Esophagus muscularis mucosa (tissue), 4 donors: ENCODE measurements at regions not wholly inside any gene's neighbourhood (a gene's known extent, or its start where the extent isn't known, plus 50 kb on each side); places are given as distances from the start of the nearest gene placed in this dataset.

Source experiments
- DNase-seq: peaks from one replicate; pipeline ENCODE4 v3.0.0-alpha.2; 2017; ENCODE audit errors: extremely low spot score
- H3K27ac ChIP-seq, 4 donors: fragments of 200-600 bp; sonication (generic); replicated peaks in 1 of 4; 1 replicate in 3 of 4; 2 replicates in 1 of 4; pipeline ENCODE4 v1.5.1; 2016 to 2019; ENCODE audit warnings: mild to moderate bottlenecking in 1 of 4
- H3K27me3 ChIP-seq, 4 donors: fragments of 200-600 bp; sonication (generic); one replicate each; pipeline versions ENCODE4 v1.5.1 to v1.6.0; 2016 to 2019
- H3K36me3 ChIP-seq, 4 donors: fragments of 200-600 bp; sonication (generic); one replicate each; pipeline ENCODE4 v1.5.1; 2016 to 2019
- H3K4me1 ChIP-seq, 4 donors: fragments of 200-600 bp; sonication (generic); one replicate each; pipeline ENCODE4 v1.5.1; 2016 to 2019
- H3K4me3 ChIP-seq, 4 donors: fragments of 200-600 bp; sonication (generic); 1 replicate in 2 of 4; 2 replicates in 2 of 4; pipeline ENCODE4 v1.5.1; 2016 to 2019; ENCODE audit warnings: mild to moderate bottlenecking in 4 of 4, moderate library complexity in 1 of 4
- H3K9me3 ChIP-seq, 4 donors: fragments of 200-600 bp; sonication (generic); 1 replicate in 3 of 4; 2 replicates in 1 of 4; pipeline ENCODE4 v1.5.1; 2016 to 2019
- CTCF ChIP-seq, 3 experiments: fragments of 200-600 bp in 2 of 3; fragments of 450-650 bp in 1 of 3; sonication (generic) in 2 of 3; IDR thresholded peaks; one replicate each; pipeline ENCODE4 v1.5.1; 2017 to 2019; ENCODE audit warnings: antibody characterized with exemption in 3 of 3, mild to moderate bottlenecking in 2 of 3, moderate library complexity in 1 of 3
- EP300 ChIP-seq: sonication (generic); formaldehyde crosslinking; IDR thresholded peaks from one replicate; pipeline ENCODE4 v1.6.1; 2017; ENCODE audit warnings: antibody characterized with exemption
- POLR2A ChIP-seq: fragments of 450-650 bp; IDR thresholded peaks from one replicate; pipeline ENCODE4 v1.6.1; 2017; ENCODE audit warnings: antibody characterized with exemption, moderate library complexity, mild to moderate bottlenecking, low read depth
- POLR2AphosphoS5 ChIP-seq, 2 donors: sonication (generic); formaldehyde crosslinking; IDR thresholded peaks; one replicate each; pipeline ENCODE4 v1.6.1; 2017; ENCODE audit warnings: antibody characterized with exemption in 2 of 2
- WGBS: methylation state at CpG from one replicate; pipeline ENCODE4 v1.1.5; 2018; 5-methylcytosine and 5-hydroxymethylcytosine counted together
- intact Hi-C: fragments of 100-400 bp; cut with DNase I; formaldehyde crosslinking; loops from one replicate; pipeline ENCODE4 v1.15.1; 2023

DNA sequence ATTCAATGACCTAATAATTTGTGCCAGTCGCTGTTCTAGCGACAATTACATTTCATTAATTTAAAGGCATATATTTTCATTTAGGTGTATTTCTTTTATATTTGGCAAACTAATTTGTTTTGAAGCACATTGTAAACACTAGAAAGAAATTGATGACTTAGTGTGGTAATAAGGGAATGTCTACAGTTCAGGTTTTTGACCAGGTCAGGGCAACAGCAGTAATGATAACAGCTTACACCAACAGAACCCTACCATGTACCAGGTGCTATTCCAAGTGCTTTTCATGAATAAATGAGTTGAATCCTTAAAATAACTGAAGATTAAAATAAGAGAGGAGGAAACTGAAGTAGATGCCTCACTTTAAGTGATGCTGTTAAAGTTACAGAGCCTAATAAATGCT is 85.4 kb upstream of the SLC38A2 start:
- H3K4me3 ChIP-seq: no peak overlapping the region
- H3K9me3 ChIP-seq: no peaks in the 10 kb centered on the region
- intact Hi-C loops: no loop called here
- WGBS: 100% methylated on average over 2 of the region's 2 CpGs
- DNase-seq: no peak
- H3K4me1 ChIP-seq: peaks cover 9 to 32% (median 18%) of the 10 kb centered on the region in 4 donors
- no peak overlapping the region for H3K27ac ChIP-seq
- TF ChIP-seq POLR2AphosphoS5 (IDR thresholded peaks at IDR 0.05) (no peak), POLR2A (no peak), EP300 (no peak), CTCF (IDR thresholded peaks at IDR 0.05) (no peak)
- H3K36me3 ChIP-seq: no peaks in the 10 kb centered on the region
- no peaks in the 10 kb centered on the region for H3K27me3 ChIP-seq

GRCh38 chr12:46456356-46457334 is 84.1 kb upstream of the SLC38A2 start:
- WGBS: 76% methylated on average over 5 of the region's 5 CpGs
- TF ChIP-seq POLR2A: no peak
- H3K27ac ChIP-seq: no peak overlapping the region
- no peak overlapping the region for H3K4me3 ChIP-seq
- no peaks in the 10 kb centered on the region for H3K9me3 ChIP-seq
- H3K27me3 ChIP-seq: no peaks in the 10 kb centered on the region
- peaks cover 5 to 19% (median 11%) of the 10 kb centered on the region in 4 donors for H3K4me1 ChIP-seq
- DNase-seq: no peak
- intact Hi-C loops: no loop called here
- no peaks in the 10 kb centered on the region for H3K36me3 ChIP-seq

- no peaks in the 10 kb centered on the region for H3K9me3 ChIP-seq
- no peak for DNase-seq
- intact Hi-C loops: no loop called here
- TF ChIP-seq EP300 (no peak), CTCF (IDR thresholded peaks at IDR 0.05) (no peak), POLR2AphosphoS5 (IDR thresholded peaks at IDR 0.05) (no peak), POLR2A (no peak)
- no peaks in the 10 kb centered on the region for H3K36me3 ChIP-seq
- WGBS: 77% methylated on average over 1 of the region's 1 CpG
- H3K27ac ChIP-seq: no peak overlapping the region
- H3K4me3 ChIP-seq: no peak overlapping the region
- peaks cover 3 to 13% (median 10%) of the 10 kb centered on the region in 4 donors for H3K4me1 ChIP-seq
- no peaks in the 10 kb centered on the region for H3K27me3 ChIP-seq
These were observed 83.2 kb upstream of the SLC38A2 start for GRCh38 chr12:46455648-46456352.

GRCh38 chr12:46454981-46455380 is 82.4 kb upstream of the SLC38A2 start:
- H3K27me3 ChIP-seq: no peaks in the 10 kb centered on the region
- no peaks in the 10 kb centered on the region for H3K9me3 ChIP-seq
- peaks cover 10 to 20% (median 15%) of the 10 kb centered on the region in 4 donors for H3K4me1 ChIP-seq
- no peak overlapping the region for H3K4me3 ChIP-seq
- 80% methylated on average over 1 of the region's 1 CpG for WGBS
- no peak overlapping the region for H3K27ac ChIP-seq
- intact Hi-C loops: no loop called here
- no peak for DNase-seq
- TF ChIP-seq CTCF (IDR thresholded peaks at IDR 0.05) (no peak), EP300 (no peak), POLR2A (no peak), POLR2AphosphoS5 (IDR thresholded peaks at IDR 0.05) (no peak)
- H3K36me3 ChIP-seq: no peaks in the 10 kb centered on the region

GRCh38 chr12:46453428-46453827 is 80.9 kb upstream of the SLC38A2 start:
- no peak for DNase-seq
- 100% methylated on average over 3 of the region's 3 CpGs for WGBS
- Histone ChIP-seq H3K9me3 (no peaks in the 10 kb centered on the region), H3K36me3 (no peaks in the 10 kb centered on the region), H3K4me1 (peaks cover 11 to 17% (median 15%) of the 10 kb centered on the region in 4 donors), H3K4me3 (no peak overlapping the region), H3K27ac (no peak overlapping the region), H3K27me3 (no peaks in the 10 kb centered on the region)
- intact Hi-C loops: no loop called here
- TF ChIP-seq POLR2A: no peak
- no peak for TF ChIP-seq POLR2AphosphoS5 (IDR thresholded peaks at IDR 0.05)
